ENCODE measurements at regions not wholly inside any gene's neighbourhood (a gene's known extent, or its start where the extent isn't known, plus 50 kb on each side); places are given as distances from the start of the nearest gene placed in this dataset.

DNA sequence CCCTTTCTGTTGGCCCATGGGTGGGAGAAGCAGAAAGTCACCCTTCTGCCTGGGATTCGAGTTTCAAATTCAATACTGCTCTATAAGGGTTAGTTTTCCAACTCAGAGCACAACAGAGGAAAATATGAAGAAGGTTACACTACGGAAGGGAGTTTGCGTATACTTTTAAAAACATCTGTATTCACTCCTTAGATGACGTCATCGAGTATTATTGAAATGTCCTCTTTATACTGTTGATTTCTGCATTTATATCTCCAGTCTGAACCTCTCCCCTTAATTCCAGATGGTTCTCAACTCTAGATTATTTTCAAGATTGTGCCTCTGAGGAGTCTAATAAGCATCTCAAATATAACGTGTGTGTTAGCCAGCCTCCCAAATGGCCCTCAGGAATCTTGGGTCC lies 249.1 kb downstream of the MAP2K4 start:
- CTCF ChIA-PET: interaction anchor here (1.2 kb wide), 1 partner anchor 12 kb away, joined by 6 read pairs; no protein-coding TSS in a partner anchor
- POLR2A ChIA-PET: no interaction called here
- TF ChIP-seq, protein P1, sequence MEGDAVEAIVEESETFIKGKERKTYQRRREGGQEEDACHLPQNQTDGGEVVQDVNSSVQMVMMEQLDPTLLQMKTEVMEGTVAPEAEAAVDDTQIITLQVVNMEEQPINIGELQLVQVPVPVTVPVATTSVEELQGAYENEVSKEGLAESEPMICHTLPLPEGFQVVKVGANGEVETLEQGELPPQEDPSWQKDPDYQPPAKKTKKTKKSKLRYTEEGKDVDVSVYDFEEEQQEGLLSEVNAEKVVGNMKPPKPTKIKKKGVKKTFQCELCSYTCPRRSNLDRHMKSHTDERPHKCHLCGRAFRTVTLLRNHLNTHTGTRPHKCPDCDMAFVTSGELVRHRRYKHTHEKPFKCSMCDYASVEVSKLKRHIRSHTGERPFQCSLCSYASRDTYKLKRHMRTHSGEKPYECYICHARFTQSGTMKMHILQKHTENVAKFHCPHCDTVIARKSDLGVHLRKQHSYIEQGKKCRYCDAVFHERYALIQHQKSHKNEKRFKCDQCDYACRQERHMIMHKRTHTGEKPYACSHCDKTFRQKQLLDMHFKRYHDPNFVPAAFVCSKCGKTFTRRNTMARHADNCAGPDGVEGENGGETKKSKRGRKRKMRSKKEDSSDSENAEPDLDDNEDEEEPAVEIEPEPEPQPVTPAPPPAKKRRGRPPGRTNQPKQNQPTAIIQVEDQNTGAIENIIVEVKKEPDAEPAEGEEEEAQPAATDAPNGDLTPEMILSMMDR (IDR thresholded peaks at IDR 0.05; ENCODE audit: insufficient read depth, low read length, missing control alignments): no peak
- no peak overlapping the region for H3K4me3 ChIP-seq (ENCODE audit: low read depth, low read length)
- no peak for DNase-seq (ENCODE audit: low read depth, low spot score)

DNA sequence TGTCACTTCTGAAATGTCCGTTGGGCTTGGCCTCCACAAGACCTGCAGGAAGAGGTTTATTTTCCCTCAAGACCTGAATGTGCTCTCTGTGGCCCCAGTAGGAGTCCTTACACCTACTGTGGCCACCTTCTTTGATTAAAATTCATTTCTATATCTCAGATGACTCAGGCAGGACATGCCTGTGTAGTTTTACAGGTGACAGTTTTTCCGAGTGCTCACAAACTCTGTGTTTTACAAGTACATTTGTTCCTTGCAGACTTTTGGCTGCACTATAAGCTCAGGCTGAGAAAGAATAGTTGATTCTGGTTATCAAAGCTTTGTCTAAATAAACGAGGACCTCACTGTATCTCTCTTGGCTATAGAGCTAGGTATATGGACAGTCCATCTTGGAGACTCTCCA lies 257.1 kb downstream of the MAP2K4 start:
- POLR2A ChIA-PET: no interaction called here
- CTCF ChIA-PET: no interaction called here

DNA sequence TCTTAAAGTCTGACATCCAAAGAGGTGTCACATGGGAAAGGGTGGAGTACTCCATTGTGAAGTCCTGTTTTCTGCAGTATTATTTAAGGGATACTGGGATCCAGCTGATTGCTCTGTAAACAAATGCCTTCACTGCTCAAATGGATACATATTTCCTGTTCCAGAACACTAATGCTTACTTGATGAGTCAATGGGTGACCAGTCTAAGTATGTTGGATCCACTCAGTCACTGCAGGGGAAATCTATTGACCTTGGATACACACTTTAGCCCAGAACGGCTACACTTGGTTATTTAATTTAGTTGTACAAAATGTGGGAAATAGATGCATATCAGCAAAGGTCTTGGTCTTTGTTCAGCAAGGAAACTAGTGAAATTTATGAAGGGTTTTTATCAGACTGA lies 261.4 kb downstream of the MAP2K4 start:
- ChIA-PET POLR2A (no interaction called here), CTCF (no interaction called here)
- H3K4me3 ChIP-seq (ENCODE audit: low read depth, low read length): no peak overlapping the region
- TF ChIP-seq, protein P1 (IDR thresholded peaks at IDR 0.05; ENCODE audit: insufficient read depth, low read length, missing control alignments): no peak
- peak; percentile 53 for DNase-seq (ENCODE audit: low read depth, low spot score)

More for the DNA sequence above, 257.1 kb downstream of the MAP2K4 start:
- H3K4me3 ChIP-seq (ENCODE audit: low read depth, low read length): no peak overlapping the region
- TF ChIP-seq, protein P1 (IDR thresholded peaks at IDR 0.05; ENCODE audit: insufficient read depth, low read length, missing control alignments): no peak
- DNase-seq (ENCODE audit: low read depth, low spot score): no peak

DNA sequence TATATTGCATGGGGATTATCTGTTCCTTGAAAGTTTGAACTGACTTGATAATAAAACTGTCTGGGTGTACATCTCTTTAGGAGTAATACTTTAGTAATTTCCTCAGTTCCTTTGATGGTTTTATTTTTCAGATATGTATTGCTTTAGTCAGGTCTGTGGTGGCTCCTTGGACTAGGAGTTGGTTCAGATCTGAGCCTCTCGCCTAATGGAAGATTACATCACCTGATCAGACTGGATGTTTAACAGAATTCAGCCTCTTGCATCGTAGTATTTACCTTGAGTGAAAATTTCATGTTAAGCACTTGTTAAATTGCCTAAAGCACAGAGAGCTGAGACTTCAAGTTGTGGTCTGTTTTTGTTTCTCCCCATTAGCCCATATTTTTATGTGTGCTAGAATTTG lies 267.3 kb downstream of the MAP2K4 start:
- TF ChIP-seq, protein P1 (IDR thresholded peaks at IDR 0.05; ENCODE audit: insufficient read depth, low read length, missing control alignments): no peak
- DNase-seq (ENCODE audit: low read depth, low spot score): no peak
- ChIA-PET CTCF (interaction anchor here (1.0 kb wide), 1 partner anchor 9 kb away, joined by 3 read pairs; no protein-coding TSS in a partner anchor), POLR2A (no interaction called here)
- no peak overlapping the region for H3K4me3 ChIP-seq (ENCODE audit: low read depth, low read length)

DNA sequence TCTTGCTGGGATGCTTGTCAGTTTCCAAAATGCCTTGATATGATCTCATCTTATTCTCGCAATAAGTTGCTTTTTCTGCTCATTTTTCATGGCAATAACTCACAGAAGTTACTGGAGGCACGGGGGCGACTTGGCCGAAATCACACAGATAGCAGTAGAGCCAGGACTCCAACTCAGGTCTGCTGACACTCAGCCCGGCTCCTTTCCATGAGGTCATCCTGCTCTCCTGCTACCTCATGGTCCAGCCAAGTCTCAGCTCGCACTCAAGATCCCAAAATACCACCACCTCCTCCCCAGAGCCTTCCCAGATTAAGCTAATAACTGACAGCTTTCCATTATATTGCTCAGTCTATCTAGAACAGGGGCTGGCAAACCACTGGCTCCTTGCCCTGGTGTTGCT lies 269.5 kb downstream of the MAP2K4 start:
- no peak for DNase-seq (ENCODE audit: low read depth, low spot score)
- ChIA-PET CTCF (interaction anchor here (1.2 kb wide), 1 partner anchor 377 kb away, joined by 3 read pairs; no protein-coding TSS in a partner anchor), POLR2A (no interaction called here)
- H3K4me3 ChIP-seq (ENCODE audit: low read depth, low read length): no peak overlapping the region
- TF ChIP-seq, protein P1 (IDR thresholded peaks at IDR 0.05; ENCODE audit: insufficient read depth, low read length, missing control alignments): no peak

DNA sequence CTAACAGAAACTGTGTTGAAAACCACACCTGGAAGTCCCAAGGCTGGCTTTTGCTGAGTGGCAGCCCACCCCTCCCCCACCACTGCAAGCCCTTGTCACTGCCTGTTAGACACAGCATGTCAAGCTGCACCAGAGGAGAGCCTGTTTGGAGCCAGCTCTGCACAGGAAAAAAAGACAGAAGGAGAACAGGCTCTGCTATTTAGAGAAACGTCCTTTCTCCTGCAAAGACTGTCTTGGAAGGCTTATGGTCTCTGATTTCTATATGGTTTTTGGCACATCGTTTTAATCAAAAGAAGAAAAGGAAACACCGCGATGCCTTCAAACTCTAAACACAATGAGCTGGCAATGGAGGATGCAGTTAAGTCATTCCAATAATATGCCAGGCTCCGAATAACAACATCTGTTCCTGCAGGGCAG lies 275.5 kb downstream of the MAP2K4 start:
- no peak for DNase-seq (ENCODE audit: low read depth, low spot score)
- POLR2A ChIA-PET: no interaction called here
- CTCF ChIA-PET: interaction anchor here (1.8 kb wide), 1 partner anchor 371 kb away, joined by 5 read pairs; no protein-coding TSS in a partner anchor
- TF ChIP-seq, protein P1 (IDR thresholded peaks at IDR 0.05; ENCODE audit: insufficient read depth, low read length, missing control alignments): no peak
- H3K4me3 ChIP-seq (ENCODE audit: low read depth, low read length): no peak overlapping the region

Measured in AG04449 (cell line).